ENCODE measurements at regions not wholly inside any gene's neighbourhood (a gene's known extent, or its start where the extent isn't known, plus 50 kb on each side); places are given as distances from the start of the nearest gene placed in this dataset.

DNA sequence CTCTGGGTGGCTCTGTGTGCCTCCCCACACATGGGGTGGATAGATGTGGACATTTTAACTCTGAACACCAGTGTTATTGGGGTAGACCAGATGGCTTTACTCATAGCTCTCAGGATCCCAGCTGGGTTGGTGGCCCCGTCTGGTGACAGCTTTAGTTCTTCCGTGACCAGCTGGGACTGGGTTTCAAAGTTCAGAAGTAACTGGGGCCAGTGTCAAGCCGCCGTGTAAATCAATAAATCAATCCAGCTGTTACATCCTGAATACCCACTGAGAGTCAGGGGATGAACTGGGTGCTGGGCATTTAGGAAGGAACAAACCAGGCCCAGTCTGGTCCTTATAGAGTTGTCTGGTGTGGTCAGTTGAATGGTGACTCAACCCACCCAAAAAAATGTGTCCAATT is 269.4 kb downstream of the CTTN start (continued):
- TF ChIP-seq, protein P1, sequence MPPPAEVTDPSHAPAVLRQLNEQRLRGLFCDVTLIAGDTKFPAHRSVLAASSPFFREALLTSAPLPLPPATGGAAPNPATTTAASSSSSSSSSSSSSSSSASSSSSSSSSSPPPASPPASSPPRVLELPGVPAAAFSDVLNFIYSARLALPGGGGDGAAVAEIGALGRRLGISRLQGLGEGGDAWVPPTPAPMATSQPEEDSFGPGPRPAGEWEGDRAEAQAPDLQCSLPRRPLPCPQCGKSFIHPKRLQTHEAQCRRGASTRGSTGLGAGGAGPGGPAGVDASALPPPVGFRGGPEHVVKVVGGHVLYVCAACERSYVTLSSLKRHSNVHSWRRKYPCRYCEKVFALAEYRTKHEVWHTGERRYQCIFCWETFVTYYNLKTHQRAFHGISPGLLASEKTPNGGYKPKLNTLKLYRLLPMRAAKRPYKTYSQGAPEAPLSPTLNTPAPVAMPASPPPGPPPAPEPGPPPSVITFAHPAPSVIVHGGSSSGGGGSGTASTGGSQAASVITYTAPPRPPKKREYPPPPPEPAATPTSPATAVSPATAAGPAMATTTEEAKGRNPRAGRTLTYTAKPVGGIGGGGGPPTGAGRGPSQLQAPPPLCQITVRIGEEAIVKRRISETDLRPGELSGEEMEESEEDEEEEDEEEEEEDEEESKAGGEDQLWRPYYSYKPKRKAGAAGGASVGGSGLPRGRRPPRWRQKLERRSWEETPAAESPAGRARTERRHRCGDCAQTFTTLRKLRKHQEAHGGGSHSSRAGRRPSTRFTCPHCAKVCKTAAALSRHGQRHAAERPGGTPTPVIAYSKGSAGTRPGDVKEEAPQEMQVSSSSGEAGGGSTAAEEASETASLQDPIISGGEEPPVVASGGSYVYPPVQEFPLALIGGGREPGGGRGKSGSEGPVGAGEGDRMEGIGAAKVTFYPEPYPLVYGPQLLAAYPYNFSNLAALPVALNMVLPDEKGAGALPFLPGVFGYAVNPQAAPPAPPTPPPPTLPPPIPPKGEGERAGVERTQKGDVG (CRISPR knock-in tag; IDR thresholded peaks at IDR 0.05; ENCODE audit: borderline replicate concordance) = 0 out of 2 replicates have a peak, but pooled peaks have one; percentile 45
- TF ChIP-seq REPIN1 (CRISPR knock-in tag; IDR thresholded peaks at IDR 0.05; ENCODE audit: borderline replicate concordance, low read depth) (no peak), KDM4B (CRISPR knock-in tag; IDR thresholded peaks at IDR 0.05) (no peak), NR3C1 (CRISPR knock-in tag; IDR thresholded peaks at IDR 0.05) (no peak), CCDC6 (CRISPR knock-in tag; IDR thresholded peaks at IDR 0.05) (no peak), ZNF138 (CRISPR knock-in tag; IDR thresholded peaks at IDR 0.05; ENCODE audit: low read depth) (no peak), TCF12 (IDR thresholded peaks at IDR 0.05) (no peak), TCF12 (CRISPR knock-in tag; IDR thresholded peaks at IDR 0.05) (no peak), MNT (IDR thresholded peaks at IDR 0.05) (no peak), ZBTB34 (CRISPR knock-in tag; IDR thresholded peaks at IDR 0.05) (no peak), KAT2B (IDR thresholded peaks at IDR 0.05; ENCODE audit: borderline replicate concordance, low read depth, low read length) (peak; percentile 100), ZNF276 (CRISPR knock-in tag; IDR thresholded peaks at IDR 0.05; ENCODE audit: low read depth) (no peak), ZFP41 (CRISPR knock-in tag; IDR thresholded peaks at IDR 0.05; ENCODE audit: borderline replicate concordance) (no peak), ZNF652 (CRISPR knock-in tag; IDR thresholded peaks at IDR 0.05; ENCODE audit: borderline replicate concordance, low read depth) (no peak), ESRRA (CRISPR knock-in tag; IDR thresholded peaks at IDR 0.05; ENCODE audit: low read depth) (no peak), ELK4 (CRISPR knock-in tag; IDR thresholded peaks at IDR 0.05; ENCODE audit: borderline replicate concordance) (no peak), FOXP1 (IDR thresholded peaks at IDR 0.05) (no peak), FOXP1 (CRISPR knock-in tag; IDR thresholded peaks at IDR 0.05) (no peak; the same call in 1 of the 2 replicates), ELF4 (CRISPR knock-in tag; IDR thresholded peaks at IDR 0.05; ENCODE audit: borderline replicate concordance) (no peak)
- TF ChIP-seq, protein P2, sequence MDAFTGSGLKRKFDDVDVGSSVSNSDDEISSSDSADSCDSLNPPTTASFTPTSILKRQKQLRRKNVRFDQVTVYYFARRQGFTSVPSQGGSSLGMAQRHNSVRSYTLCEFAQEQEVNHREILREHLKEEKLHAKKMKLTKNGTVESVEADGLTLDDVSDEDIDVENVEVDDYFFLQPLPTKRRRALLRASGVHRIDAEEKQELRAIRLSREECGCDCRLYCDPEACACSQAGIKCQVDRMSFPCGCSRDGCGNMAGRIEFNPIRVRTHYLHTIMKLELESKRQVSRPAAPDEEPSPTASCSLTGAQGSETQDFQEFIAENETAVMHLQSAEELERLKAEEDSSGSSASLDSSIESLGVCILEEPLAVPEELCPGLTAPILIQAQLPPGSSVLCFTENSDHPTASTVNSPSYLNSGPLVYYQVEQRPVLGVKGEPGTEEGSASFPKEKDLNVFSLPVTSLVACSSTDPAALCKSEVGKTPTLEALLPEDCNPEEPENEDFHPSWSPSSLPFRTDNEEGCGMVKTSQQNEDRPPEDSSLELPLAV (CRISPR knock-in tag; conservative IDR thresholded peaks at IDR 0.05; ENCODE audit: low read depth) = no peak
